ENCODE measurements at regions not wholly inside any gene's neighbourhood (a gene's known extent, or its start where the extent isn't known, plus 50 kb on each side); places are given as distances from the start of the nearest gene placed in this dataset.
"Not testable (repeated sequence)": the region's sequence is repeated elsewhere in the genome, so short reads cannot be mapped to it uniquely, and the experiment has no call there.

- no peaks in the 10 kb centered on the region for H3K9me3 ChIP-seq (ENCODE audit: control insufficient read depth in 2 of 3, insufficient read depth in 1 of 3, low read length in 3 of 3)
- no peak for FAIRE-seq
- no peak for TF ChIP-seq CTCF (IDR thresholded peaks at IDR 0.05; ENCODE audit: borderline replicate concordance, extremely low read depth, insufficient read depth)
- intact Hi-C loops (cut with DNase I): no loop called here
- H3K4me1 ChIP-seq (ENCODE audit: control insufficient read depth in 2 of 3, insufficient read depth in 2 of 3, low read depth in 1 of 3, low read length in 3 of 3): no peaks in the 10 kb centered on the region
- peak in 2 of 5 donors; percentile 0 to 15 for DNase-seq
- no peak overlapping the region for H3K4me3 ChIP-seq (ENCODE audit: low read length in 3 of 3)
- no peaks in the 10 kb centered on the region for H3K27me3 ChIP-seq (ENCODE audit: control insufficient read depth, insufficient read depth, low read length)
- no peak overlapping the region for H3K9ac ChIP-seq (ENCODE audit: low read length in 3 of 3)
- no peaks in the 10 kb centered on the region for H3K36me3 ChIP-seq (ENCODE audit: control insufficient read depth in 2 of 3, insufficient read depth in 3 of 3, low read length in 3 of 3)
- H3K27ac ChIP-seq (ENCODE audit: low read depth in 2 of 2, low read length in 2 of 2): no peak overlapping the region
Measured at GRCh38 chr6:86331265-86331840, 606.0 kb upstream of the HTR1E start.

GRCh38 chr6:86306210-86306609 lies 631.1 kb upstream of the HTR1E start:
- no peak overlapping the region for H3K9ac ChIP-seq (ENCODE audit: low read length in 3 of 3)
- no peak overlapping the region for H3K27ac ChIP-seq (ENCODE audit: low read depth in 2 of 2, low read length in 2 of 2)
- no peak overlapping the region for H3K4me3 ChIP-seq (ENCODE audit: low read length in 3 of 3)
- intact Hi-C loops (cut with DNase I): no loop called here
- no peaks in the 10 kb centered on the region for H3K36me3 ChIP-seq (ENCODE audit: control insufficient read depth in 2 of 3, insufficient read depth in 3 of 3, low read length in 3 of 3)
- no peaks in the 10 kb centered on the region for H3K9me3 ChIP-seq (ENCODE audit: control insufficient read depth in 2 of 3, insufficient read depth in 1 of 3, low read length in 3 of 3)
- FAIRE-seq: no peak
- no peak for TF ChIP-seq CTCF (IDR thresholded peaks at IDR 0.05; ENCODE audit: borderline replicate concordance, extremely low read depth, insufficient read depth)
- DNase-seq: peak in 1 of 5 donors; percentile 38
- H3K4me1 ChIP-seq (ENCODE audit: control insufficient read depth in 2 of 3, insufficient read depth in 2 of 3, low read depth in 1 of 3, low read length in 3 of 3): no peaks in the 10 kb centered on the region
- no peaks in the 10 kb centered on the region for H3K27me3 ChIP-seq (ENCODE audit: control insufficient read depth, insufficient read depth, low read length)

- intact Hi-C loops (cut with DNase I): no loop called here
- no peak overlapping the region for H3K9ac ChIP-seq (ENCODE audit: low read length in 3 of 3)
- H3K4me3 ChIP-seq (ENCODE audit: low read length in 3 of 3): no peak overlapping the region
- no peaks in the 10 kb centered on the region for H3K36me3 ChIP-seq (ENCODE audit: control insufficient read depth in 2 of 3, insufficient read depth in 3 of 3, low read length in 3 of 3)
- no peaks in the 10 kb centered on the region for H3K9me3 ChIP-seq (ENCODE audit: control insufficient read depth in 2 of 3, insufficient read depth in 1 of 3, low read length in 3 of 3)
- H3K27me3 ChIP-seq (ENCODE audit: control insufficient read depth, insufficient read depth, low read length): no peaks in the 10 kb centered on the region
- DNase-seq (no peak), FAIRE-seq (no peak)
- H3K4me1 ChIP-seq (ENCODE audit: control insufficient read depth in 2 of 3, insufficient read depth in 2 of 3, low read depth in 1 of 3, low read length in 3 of 3): no peaks in the 10 kb centered on the region
- no peak overlapping the region for H3K27ac ChIP-seq (ENCODE audit: low read depth in 2 of 2, low read length in 2 of 2)
- no peak for TF ChIP-seq CTCF (IDR thresholded peaks at IDR 0.05; ENCODE audit: borderline replicate concordance, extremely low read depth, insufficient read depth)
Measured at GRCh38 chr6:86285876-86286275, 643.2 kb upstream of the SYNCRIP start.

GRCh38 chr6:86284809-86285480 lies 642.3 kb upstream of the SYNCRIP start:
- H3K9ac ChIP-seq (ENCODE audit: low read length in 3 of 3); H3K27me3 ChIP-seq (ENCODE audit: control insufficient read depth, insufficient read depth, low read length); FAIRE-seq; H3K36me3 ChIP-seq (ENCODE audit: control insufficient read depth in 2 of 3, insufficient read depth in 3 of 3, low read length in 3 of 3); intact Hi-C loops (cut with DNase I); H3K4me3 ChIP-seq (ENCODE audit: low read length in 3 of 3); H3K4me1 ChIP-seq (ENCODE audit: control insufficient read depth in 2 of 3, insufficient read depth in 2 of 3, low read depth in 1 of 3, low read length in 3 of 3); H3K9me3 ChIP-seq (ENCODE audit: control insufficient read depth in 2 of 3, insufficient read depth in 1 of 3, low read length in 3 of 3); H3K27ac ChIP-seq (ENCODE audit: low read depth in 2 of 2, low read length in 2 of 2): not testable (repeated sequence)
- peak in 1 of 5 donors; percentile 65 for DNase-seq

- H3K4me3 ChIP-seq (ENCODE audit: low read length in 3 of 3); H3K36me3 ChIP-seq (ENCODE audit: control insufficient read depth in 2 of 3, insufficient read depth in 3 of 3, low read length in 3 of 3); FAIRE-seq; DNase-seq; H3K27ac ChIP-seq (ENCODE audit: low read depth in 2 of 2, low read length in 2 of 2); H3K27me3 ChIP-seq (ENCODE audit: control insufficient read depth, insufficient read depth, low read length); H3K9ac ChIP-seq (ENCODE audit: low read length in 3 of 3); H3K4me1 ChIP-seq (ENCODE audit: control insufficient read depth in 2 of 3, insufficient read depth in 2 of 3, low read depth in 1 of 3, low read length in 3 of 3); intact Hi-C loops (cut with DNase I); H3K9me3 ChIP-seq (ENCODE audit: control insufficient read depth in 2 of 3, insufficient read depth in 1 of 3, low read length in 3 of 3): not testable (repeated sequence)
Measured at GRCh38 chr6:86283596-86283995, 640.9 kb upstream of the SYNCRIP start.

All from kidney (tissue), 13 donors.